ENCODE measurements at regions not wholly inside any gene's neighbourhood (a gene's known extent, or its start where the extent isn't known, plus 50 kb on each side); places are given as distances from the start of the nearest gene placed in this dataset.

DNA sequence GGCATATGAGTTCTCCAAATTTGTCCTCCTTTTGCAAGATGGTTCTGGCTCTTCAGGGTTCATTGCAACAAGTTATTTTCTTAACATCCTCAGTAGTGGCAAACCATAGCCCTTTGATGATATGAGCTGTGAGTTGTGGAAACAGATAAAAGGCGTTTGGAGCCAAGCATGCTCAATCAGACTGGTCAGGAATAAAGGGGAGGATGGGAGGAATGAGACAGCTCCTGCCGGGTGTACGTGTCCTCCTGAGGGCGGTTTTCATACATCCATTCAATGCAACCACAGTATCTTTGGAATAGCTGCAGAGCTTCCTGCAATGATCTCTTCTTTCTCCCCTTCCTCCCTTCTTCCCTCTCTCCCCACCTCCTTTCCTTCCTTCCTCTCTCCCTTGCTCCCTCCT lies 245.8 kb downstream of the GLI2 start:
- intact Hi-C loops (cut with micrococcal nuclease) = no loop called here
- no peak overlapping the region for H3K4me3 ChIP-seq (replicated peaks in 1 of 2; ENCODE audit: low read depth in 1 of 2, low read length in 2 of 2)
- no peaks in the 10 kb centered on the region for H3K9me2 ChIP-seq (ENCODE audit: insufficient read depth)
- no peak for DNase-seq (ENCODE audit: low read depth, low spot score)
- RAD21 ChIA-PET (ENCODE audit: low non-redundant PET in 1 of 2, low total read pairs in 2 of 2, uncharacterized antibody in 2 of 2, unreplicated experiment in 2 of 2) = no interaction called here
- H3K27ac ChIP-seq (ENCODE audit: low read depth, low read length) = no peak overlapping the region
- ATAC-seq = no peak
- TF ChIP-seq, protein P1, sequence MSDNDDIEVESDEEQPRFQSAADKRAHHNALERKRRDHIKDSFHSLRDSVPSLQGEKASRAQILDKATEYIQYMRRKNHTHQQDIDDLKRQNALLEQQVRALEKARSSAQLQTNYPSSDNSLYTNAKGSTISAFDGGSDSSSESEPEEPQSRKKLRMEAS (IDR thresholded peaks at IDR 0.05) = no peak
- TF ChIP-seq ZFX (IDR thresholded peaks at IDR 0.05) (no peak), POLR2AphosphoS5 (IDR thresholded peaks at IDR 0.05; ENCODE audit: low read depth, low read length) (no peak), SIN3A (IDR thresholded peaks at IDR 0.05; ENCODE audit: low read depth) (no peak), EGR1 (IDR thresholded peaks at IDR 0.05; ENCODE audit: low read depth) (no peak), EZH2phosphoT487 (IDR thresholded peaks at IDR 0.05; ENCODE audit: borderline replicate concordance) (no peak), SP1 (IDR thresholded peaks at IDR 0.05; ENCODE audit: low read depth) (no peak), JUND (IDR thresholded peaks at IDR 0.05) (no peak), ZNF274 (IDR thresholded peaks at IDR 0.05; ENCODE audit: low read depth, low read length) (no peak), POLR2A (IDR thresholded peaks at IDR 0.05; ENCODE audit: borderline replicate concordance, extremely low read depth, insufficient read depth, insufficient read length) (no peak), EZH2 (IDR thresholded peaks at IDR 0.05) (no peak), CBX3 (IDR thresholded peaks at IDR 0.05; ENCODE audit: low read depth) (no peak), FOSL1 (IDR thresholded peaks at IDR 0.05; ENCODE audit: low read depth) (no peak), CEBPB (IDR thresholded peaks at IDR 0.05; ENCODE audit: low read depth) (no peak), TCF7L2 (IDR thresholded peaks at IDR 0.05; ENCODE audit: borderline replicate concordance, extremely low read depth, insufficient read depth, insufficient read length) (no peak)
- TF ChIP-seq, protein P2, sequence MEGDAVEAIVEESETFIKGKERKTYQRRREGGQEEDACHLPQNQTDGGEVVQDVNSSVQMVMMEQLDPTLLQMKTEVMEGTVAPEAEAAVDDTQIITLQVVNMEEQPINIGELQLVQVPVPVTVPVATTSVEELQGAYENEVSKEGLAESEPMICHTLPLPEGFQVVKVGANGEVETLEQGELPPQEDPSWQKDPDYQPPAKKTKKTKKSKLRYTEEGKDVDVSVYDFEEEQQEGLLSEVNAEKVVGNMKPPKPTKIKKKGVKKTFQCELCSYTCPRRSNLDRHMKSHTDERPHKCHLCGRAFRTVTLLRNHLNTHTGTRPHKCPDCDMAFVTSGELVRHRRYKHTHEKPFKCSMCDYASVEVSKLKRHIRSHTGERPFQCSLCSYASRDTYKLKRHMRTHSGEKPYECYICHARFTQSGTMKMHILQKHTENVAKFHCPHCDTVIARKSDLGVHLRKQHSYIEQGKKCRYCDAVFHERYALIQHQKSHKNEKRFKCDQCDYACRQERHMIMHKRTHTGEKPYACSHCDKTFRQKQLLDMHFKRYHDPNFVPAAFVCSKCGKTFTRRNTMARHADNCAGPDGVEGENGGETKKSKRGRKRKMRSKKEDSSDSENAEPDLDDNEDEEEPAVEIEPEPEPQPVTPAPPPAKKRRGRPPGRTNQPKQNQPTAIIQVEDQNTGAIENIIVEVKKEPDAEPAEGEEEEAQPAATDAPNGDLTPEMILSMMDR (IDR thresholded peaks at IDR 0.05 in 2 of 3, conservative IDR thresholded peaks at IDR 0.05 in 1 of 3; ENCODE audit: borderline replicate concordance in 1 of 3, insufficient read depth in 1 of 3, low read depth in 2 of 3, low read length in 2 of 3) = no peak
- TF ChIP-seq, protein P3, sequence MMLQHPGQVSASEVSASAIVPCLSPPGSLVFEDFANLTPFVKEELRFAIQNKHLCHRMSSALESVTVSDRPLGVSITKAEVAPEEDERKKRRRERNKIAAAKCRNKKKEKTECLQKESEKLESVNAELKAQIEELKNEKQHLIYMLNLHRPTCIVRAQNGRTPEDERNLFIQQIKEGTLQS (IDR thresholded peaks at IDR 0.05) = no peak
- TF ChIP-seq, protein P4, sequence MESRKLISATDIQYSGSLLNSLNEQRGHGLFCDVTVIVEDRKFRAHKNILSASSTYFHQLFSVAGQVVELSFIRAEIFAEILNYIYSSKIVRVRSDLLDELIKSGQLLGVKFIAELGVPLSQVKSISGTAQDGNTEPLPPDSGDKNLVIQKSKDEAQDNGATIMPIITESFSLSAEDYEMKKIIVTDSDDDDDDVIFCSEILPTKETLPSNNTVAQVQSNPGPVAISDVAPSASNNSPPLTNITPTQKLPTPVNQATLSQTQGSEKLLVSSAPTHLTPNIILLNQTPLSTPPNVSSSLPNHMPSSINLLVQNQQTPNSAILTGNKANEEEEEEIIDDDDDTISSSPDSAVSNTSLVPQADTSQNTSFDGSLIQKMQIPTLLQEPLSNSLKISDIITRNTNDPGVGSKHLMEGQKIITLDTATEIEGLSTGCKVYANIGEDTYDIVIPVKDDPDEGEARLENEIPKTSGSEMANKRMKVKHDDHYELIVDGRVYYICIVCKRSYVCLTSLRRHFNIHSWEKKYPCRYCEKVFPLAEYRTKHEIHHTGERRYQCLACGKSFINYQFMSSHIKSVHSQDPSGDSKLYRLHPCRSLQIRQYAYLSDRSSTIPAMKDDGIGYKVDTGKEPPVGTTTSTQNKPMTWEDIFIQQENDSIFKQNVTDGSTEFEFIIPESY (IDR thresholded peaks at IDR 0.05; ENCODE audit: extremely low read depth, insufficient replicate concordance, low read length) = no peak
- TF ChIP-seq, protein P5, sequence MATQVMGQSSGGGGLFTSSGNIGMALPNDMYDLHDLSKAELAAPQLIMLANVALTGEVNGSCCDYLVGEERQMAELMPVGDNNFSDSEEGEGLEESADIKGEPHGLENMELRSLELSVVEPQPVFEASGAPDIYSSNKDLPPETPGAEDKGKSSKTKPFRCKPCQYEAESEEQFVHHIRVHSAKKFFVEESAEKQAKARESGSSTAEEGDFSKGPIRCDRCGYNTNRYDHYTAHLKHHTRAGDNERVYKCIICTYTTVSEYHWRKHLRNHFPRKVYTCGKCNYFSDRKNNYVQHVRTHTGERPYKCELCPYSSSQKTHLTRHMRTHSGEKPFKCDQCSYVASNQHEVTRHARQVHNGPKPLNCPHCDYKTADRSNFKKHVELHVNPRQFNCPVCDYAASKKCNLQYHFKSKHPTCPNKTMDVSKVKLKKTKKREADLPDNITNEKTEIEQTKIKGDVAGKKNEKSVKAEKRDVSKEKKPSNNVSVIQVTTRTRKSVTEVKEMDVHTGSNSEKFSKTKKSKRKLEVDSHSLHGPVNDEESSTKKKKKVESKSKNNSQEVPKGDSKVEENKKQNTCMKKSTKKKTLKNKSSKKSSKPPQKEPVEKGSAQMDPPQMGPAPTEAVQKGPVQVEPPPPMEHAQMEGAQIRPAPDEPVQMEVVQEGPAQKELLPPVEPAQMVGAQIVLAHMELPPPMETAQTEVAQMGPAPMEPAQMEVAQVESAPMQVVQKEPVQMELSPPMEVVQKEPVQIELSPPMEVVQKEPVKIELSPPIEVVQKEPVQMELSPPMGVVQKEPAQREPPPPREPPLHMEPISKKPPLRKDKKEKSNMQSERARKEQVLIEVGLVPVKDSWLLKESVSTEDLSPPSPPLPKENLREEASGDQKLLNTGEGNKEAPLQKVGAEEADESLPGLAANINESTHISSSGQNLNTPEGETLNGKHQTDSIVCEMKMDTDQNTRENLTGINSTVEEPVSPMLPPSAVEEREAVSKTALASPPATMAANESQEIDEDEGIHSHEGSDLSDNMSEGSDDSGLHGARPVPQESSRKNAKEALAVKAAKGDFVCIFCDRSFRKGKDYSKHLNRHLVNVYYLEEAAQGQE (IDR thresholded peaks at IDR 0.05; ENCODE audit: low read depth) = no peak
- no peaks in the 10 kb centered on the region for H3K79me2 ChIP-seq (ENCODE audit: insufficient read depth, low read length)
- no peaks in the 10 kb centered on the region for H3K9me3 ChIP-seq (ENCODE audit: control insufficient read depth in 1 of 2, insufficient read depth in 1 of 2, low read depth in 1 of 2, low read length in 2 of 2)
- H3K4me1 ChIP-seq (ENCODE audit: control insufficient read depth in 1 of 2, insufficient read depth in 2 of 2, low read length in 2 of 2) = peaks cover 0 to 7% of the 10 kb centered on the region in 2 experiments; a peak in 2 of 4 replicates
- no peaks in the 10 kb centered on the region; the same call in 1 of the 2 replicates for H3K27me3 ChIP-seq (ENCODE audit: insufficient read depth, low read length)
- no peak overlapping the region for H3K4me2 ChIP-seq (ENCODE audit: low read length)
- H2AFZ ChIP-seq (ENCODE audit: low read depth, low read length, poor library complexity, severe bottlenecking) = no peak overlapping the region
- no peaks in the 10 kb centered on the region for H3K36me3 ChIP-seq (ENCODE audit: control insufficient read depth in 1 of 2, insufficient read depth in 2 of 2, low read length in 2 of 2)
- H4K20me1 ChIP-seq (ENCODE audit: insufficient read depth) = no peaks in the 10 kb centered on the region
- no peak overlapping the region for H3K9ac ChIP-seq (ENCODE audit: low read length)
- CTCF ChIA-PET = no interaction called here
- POLR2A ChIA-PET = no interaction called here
- BruUV-seq (replicated peaks) = no TSS peak
